GM12872 (cell line): ENCODE measurements at regions not wholly inside any gene's neighbourhood (a gene's known extent, or its start where the extent isn't known, plus 50 kb on each side); places are given as distances from the start of the nearest gene placed in this dataset.

Experiments
- CTCF ChIP-seq: IDR thresholded peaks from 3 replicates; pipeline ENCODE4 v1.5.1; 2011; ENCODE audit warnings: low read depth, mild to moderate bottlenecking, low read length, moderate library complexity; ENCODE audit not compliant: insufficient read depth

DNA sequence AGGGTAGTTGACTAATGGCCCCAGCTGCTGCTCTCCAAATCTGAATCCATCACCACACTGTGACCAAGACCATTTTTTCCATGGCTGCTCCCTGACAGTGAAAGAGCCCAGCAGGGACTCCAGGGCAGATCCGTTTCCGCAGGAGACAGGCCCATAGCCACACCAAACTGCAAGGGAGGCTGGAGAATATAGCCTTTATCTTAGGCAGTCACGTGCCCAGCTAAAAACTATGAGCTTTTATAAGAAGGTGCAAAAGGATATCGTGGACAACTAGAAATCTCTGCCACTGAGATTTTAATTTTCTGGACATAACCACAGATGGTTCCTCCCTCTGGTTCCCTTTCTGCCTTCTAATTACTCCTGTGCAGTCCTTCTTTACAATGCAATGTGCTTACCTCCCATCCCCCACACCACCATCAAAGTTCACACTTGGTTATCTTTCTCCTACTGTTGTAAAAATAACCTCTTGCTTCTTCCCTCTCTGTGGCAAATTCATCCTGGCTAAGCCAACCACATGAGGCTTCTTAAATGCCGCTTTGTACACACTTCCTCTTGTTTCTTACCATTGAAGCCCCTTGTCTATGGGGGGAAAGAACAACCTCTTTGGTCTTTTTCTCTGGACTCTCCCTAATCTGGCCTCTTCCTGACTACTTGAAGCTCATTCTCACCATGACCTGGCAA, 233.7 kb downstream of the SHQ1 start:
- TF ChIP-seq CTCF = no peak

- TF ChIP-seq CTCF = no peak
Measured at GRCh38 chr3:72613871-72614270, 234.4 kb downstream of the SHQ1 start.

GRCh38 chr3:72606005-72606800, 242.0 kb downstream of the SHQ1 start:
- no peak for TF ChIP-seq CTCF

DNA sequence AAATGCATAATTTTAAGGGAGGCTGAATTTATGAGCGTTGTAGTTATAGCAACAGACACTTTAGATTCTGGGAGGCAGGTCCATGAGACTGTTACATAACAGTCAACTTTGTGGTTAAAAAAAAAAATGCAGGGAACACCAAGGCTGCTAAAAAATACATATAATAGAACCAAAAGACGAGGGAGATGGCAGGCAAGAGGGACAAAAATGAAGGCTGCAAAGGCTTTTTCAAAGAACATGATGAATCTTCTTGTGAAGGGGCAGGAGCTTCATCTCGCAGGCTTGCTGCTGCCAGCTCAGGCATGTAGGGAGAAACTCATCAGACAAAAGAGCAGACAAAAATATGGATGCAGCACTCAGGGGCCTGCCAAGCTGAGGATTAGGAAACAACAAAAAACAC, 243.9 kb downstream of the SHQ1 start:
- no peak for TF ChIP-seq CTCF

- no peak for TF ChIP-seq CTCF
Measured at GRCh38 chr3:72601983-72602750, 246.1 kb downstream of the SHQ1 start.

GRCh38 chr3:72601060-72601459, 247.2 kb downstream of the SHQ1 start:
- TF ChIP-seq CTCF = no peak

DNA sequence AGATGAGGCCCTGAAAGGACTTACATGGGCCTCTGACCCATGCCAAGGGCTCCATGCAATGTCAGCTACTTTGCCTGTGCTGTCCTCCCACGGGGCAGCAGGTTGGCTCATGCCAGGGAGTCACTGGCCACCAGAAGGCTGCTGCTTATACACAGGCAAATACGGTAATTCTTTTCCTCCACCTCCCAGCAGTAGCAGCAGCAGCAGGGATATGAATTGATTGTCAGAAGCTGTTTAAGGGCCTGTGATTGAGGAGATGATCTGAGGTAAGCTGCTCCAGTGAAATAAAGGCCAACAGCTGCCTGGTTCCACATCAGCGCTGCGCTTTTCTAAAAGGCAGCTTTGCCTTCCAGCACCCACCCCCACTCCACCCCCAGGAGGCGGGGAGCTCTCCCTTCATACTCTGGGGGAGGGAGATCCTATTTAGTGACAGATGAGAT, 250.5 kb downstream of the SHQ1 start:
- TF ChIP-seq CTCF = no peak
